GM12873 (cell line): ENCODE measurements at regions not wholly inside any gene's neighbourhood (a gene's known extent, or its start where the extent isn't known, plus 50 kb on each side); places are given as distances from the start of the nearest gene placed in this dataset.

ENCODE experiments used
- CTCF ChIP-seq: IDR thresholded peaks from 2 replicates; pipeline ENCODE4 v1.5.1; 2012; ENCODE audit warnings: low read depth, mild to moderate bottlenecking, moderate library complexity, low read length, control low read depth; ENCODE audit not compliant: insufficient read depth; ENCODE audit errors: missing control alignments

- no peak for TF ChIP-seq CTCF
Measured at GRCh38 chr2:78865667-78866066, 159.8 kb upstream of the REG3G start.

DNA sequence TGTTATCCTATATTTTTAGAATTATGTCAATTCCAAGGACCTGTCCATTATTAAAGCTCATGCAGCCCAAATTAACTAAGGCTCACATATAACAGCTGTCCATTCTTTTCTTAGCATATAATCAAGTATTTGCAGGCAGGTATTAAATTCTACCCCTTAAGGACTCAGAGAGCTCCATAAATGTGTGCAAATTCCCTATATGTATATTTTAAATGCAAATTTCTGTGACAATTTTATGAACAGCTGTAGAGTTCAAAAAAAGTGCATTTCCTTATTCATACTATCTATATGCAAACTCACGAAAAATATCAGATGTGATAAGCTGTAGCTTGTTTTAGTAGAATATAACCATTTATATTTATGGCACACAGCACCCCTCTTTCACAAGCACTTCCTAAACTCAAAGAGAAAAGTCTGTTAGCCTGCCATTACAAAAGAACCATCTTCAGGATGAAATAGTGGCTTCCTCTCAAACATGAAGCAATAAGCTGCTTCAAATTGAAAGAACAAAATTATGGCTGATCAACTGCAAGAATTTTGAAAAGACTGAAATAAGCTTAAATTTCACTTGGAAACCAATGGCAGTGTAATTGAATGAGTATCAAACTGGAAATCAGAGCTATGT is 155.0 kb upstream of the REG3G start:
- TF ChIP-seq CTCF, result no peak

- no peak for TF ChIP-seq CTCF
Measured at GRCh38 chr2:78873526-78873925, 152.0 kb upstream of the REG3G start.

DNA sequence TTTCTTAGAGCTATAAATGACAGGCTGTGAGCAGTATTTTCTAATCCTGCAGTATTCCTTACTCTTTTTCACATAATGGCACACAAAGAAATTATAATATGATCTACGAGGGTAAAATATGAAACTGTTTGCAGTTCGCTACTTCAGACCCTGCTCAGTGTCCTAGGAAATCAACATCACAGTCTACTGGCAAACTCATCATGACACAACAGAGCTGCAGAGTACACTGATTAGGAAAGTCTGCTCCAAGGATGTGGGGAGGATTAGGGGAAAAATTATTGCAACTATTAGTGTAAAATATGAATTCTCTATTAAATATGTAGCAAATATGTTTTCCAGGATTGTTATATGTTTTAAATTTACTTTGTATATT is 149.2 kb upstream of the REG3G start:
- TF ChIP-seq CTCF, result no peak

GRCh38 chr2:78887446-78887845 is 138.1 kb upstream of the REG3G start:
- no peak for TF ChIP-seq CTCF

- TF ChIP-seq CTCF, result no peak
Measured at GRCh38 chr2:78890935-78891334, 134.6 kb upstream of the REG3G start.

- TF ChIP-seq CTCF, result no peak
Measured at GRCh38 chr2:78892295-78892694, 133.2 kb upstream of the REG3G start.
